GM21619 (cell line): ENCODE measurements at regions not wholly inside any gene's neighbourhood (a gene's known extent, or its start where the extent isn't known, plus 50 kb on each side); places are given as distances from the start of the nearest gene placed in this dataset.
A peak's percentile ranks its signal among the peaks of the same experiment; 100 is the strongest.
"Not testable (repeated sequence)": the region's sequence is repeated elsewhere in the genome, so short reads cannot be mapped to it uniquely, and the experiment has no call there.

Experiments used
- ATAC-seq: cut with Tn5 transposase; IDR thresholded peaks from one replicate; pipeline ENCODE4 v1.9.1; 2021; ENCODE audit not compliant: unreplicated experiment

DNA sequence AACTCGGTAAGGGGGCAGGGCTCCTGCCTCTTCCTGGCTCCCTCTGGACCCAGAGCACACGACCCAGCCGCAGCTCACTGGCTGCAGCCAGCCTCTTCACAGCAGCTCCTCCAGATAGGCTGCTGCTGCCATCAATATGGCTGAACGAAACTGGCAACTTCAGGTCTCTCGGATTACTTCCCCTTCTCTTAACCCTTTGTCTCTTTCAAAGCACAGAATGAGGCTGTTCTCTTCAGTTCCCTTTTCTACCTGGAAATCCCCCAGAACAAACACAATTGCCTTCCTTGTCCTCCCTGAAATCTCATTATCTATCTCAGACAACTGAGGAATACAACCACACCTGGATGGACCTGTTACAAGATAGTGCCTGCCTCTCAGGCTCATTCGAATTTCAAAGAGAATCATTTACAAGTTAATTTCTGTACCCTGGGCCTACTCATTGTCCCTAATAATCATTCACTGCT lies 193.4 kb upstream of the MBL2 start:
- ATAC-seq: peak; percentile 94

GRCh38 chr10:52965509-52965908 lies 192.9 kb upstream of the MBL2 start:
- no peak for ATAC-seq

DNA sequence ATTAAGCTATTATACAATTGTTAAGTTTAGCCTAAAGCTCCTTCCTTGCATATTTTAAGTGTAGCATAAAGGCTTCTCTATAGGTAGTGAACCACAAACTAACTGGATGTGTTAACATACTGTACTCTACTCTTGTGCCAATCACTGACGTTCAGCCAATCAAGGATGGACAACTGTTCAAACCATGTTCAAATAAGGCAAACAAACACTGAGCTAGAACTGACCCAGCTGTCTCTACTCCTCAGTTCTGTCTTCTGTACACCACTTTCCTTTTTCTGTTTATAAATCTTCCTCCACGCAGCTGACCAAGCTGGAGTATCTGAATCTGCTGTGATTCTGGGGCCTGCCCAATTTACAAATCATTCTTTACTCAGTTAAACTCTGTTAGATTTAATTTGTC lies 188.7 kb upstream of the MBL2 start:
- ATAC-seq: no peak

DNA sequence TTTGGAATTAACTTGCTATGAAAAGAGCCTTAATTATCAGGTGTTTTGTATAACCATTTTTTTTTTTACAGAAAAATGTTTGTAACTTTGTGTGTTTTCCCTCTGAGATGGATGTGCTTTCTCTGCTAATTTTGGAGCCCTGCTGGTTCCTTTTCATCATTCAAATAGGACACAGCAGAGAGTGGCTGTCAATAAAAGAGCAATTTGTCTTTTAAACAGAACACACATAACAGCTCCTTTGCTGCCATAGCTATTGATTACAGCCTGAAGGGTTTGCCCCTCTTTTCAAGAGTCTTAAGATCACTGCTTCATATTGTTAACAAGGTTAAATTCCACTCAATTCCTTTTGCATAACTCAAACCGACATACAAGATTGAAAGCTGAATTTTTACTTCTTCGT lies 187.2 kb upstream of the MBL2 start:
- ATAC-seq: no peak

GRCh38 chr10:52956861-52957260 lies 184.3 kb upstream of the MBL2 start:
- no peak for ATAC-seq

DNA sequence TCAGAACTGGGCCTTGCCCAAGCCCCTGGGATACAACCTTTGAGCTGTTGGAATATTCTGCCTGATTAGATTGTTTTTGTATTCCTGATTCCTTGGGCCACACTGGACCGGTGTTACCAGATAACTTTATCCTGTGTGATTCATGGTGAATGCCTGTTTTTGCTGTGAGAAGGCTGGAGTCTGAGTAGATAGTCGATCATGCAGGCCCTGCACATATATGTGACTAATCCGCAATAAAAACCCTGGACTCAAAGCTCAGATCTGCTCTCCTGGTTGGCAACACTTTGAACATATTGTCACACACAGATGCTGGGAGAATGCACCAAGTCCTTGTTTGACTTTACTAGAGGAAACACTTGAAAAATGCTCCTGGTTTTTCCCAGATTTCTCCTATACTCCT lies 183.9 kb upstream of the MBL2 start:
- no peak for ATAC-seq

- ATAC-seq: no peak
Measured at GRCh38 chr10:52955337-52955736, 182.8 kb upstream of the MBL2 start.

GRCh38 chr10:52954407-52954806 lies 181.8 kb upstream of the MBL2 start:
- no peak for ATAC-seq

DNA sequence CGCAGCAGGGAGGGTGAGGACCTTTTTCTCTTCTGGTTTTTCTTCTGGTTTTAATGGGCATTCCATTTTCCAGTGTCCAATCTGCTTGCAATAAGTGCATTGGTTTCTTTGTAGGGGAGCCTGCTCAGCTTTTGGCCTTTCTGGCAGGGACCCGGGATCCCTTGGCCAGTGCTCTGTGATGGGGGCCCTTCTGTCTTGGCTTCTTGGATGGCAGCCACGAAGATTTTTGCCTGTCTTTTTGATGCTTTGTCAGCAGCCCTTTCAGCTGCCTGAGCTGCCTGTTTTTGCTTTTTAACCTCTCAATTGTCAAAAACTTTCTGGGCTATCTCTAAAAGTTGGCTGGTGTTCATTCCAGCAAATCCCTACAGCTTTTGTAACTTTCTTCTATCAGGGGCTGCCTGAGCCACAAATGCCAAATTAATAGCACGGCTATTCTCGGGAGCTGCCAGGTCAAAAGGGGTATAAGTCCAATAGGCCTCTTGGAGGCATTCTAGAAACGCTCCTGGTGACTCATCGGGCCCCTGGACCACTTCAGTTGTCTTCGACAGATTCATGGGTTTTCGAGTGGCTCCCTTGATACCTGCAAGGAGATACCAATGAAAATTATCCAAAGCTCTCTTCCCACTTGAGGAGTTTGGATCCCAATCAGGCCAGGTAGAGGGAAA lies 179.9 kb upstream of the MBL2 start:
- no peak for ATAC-seq

GRCh38 chr10:52951824-52952223 lies 179.2 kb upstream of the MBL2 start:
- peak; percentile 61 for ATAC-seq

DNA sequence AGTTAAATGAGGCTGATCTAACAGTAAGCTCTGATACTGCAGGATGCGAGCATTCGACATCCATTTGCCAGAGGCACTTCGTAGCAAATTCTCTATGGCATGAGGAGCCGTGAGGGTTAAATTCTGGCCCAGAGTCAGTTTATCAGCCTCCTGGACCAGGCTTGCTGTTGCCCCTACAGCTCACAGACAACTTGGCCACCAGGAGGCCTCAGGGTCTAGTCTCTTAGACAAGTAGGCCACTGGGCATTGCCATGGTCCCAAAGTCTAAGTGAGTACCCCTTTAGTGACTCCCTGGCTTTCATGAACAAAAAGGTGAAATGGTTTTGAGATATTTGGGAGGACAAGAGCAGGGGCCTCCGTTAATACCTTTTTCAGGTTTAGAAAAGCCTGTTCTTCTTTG lies 178.0 kb upstream of the MBL2 start:
- ATAC-seq: no peak

- no peak for ATAC-seq
Measured at GRCh38 chr10:52949899-52950298, 177.3 kb upstream of the MBL2 start.

- ATAC-seq: no peak
Measured at GRCh38 chr10:52946486-52946885, 173.9 kb upstream of the MBL2 start.

GRCh38 chr10:52945521-52945920 lies 172.9 kb upstream of the MBL2 start:
- ATAC-seq: not testable (repeated sequence)

DNA sequence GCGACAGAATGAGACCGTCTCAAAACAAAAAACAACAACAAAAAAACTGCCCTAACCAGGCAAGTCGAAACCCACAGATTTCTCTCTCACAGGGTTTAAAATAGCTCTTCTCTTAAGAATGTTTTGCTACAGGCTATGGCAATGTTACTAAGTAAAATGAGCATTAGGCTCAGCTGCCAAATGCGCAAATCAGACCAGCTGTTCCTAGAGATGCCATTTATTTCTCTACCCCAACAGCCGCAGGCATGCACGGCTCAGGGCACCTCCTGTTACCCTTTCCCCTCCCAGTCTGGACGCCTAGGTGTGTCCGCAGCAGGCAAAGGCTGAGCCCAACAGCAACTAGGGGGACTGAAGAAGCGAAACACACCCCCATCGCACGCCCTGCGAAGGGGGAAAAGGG lies 168.3 kb upstream of the MBL2 start:
- ATAC-seq: no peak

GRCh38 chr10:52939894-52940293 lies 167.3 kb upstream of the MBL2 start:
- no peak for ATAC-seq

GRCh38 chr10:52933748-52934147 lies 161.2 kb upstream of the MBL2 start:
- ATAC-seq: no peak

GRCh38 chr10:52927678-52928077 lies 155.1 kb upstream of the MBL2 start:
- no peak for ATAC-seq

GRCh38 chr10:52923520-52923919 lies 150.9 kb upstream of the MBL2 start:
- no peak for ATAC-seq

DNA sequence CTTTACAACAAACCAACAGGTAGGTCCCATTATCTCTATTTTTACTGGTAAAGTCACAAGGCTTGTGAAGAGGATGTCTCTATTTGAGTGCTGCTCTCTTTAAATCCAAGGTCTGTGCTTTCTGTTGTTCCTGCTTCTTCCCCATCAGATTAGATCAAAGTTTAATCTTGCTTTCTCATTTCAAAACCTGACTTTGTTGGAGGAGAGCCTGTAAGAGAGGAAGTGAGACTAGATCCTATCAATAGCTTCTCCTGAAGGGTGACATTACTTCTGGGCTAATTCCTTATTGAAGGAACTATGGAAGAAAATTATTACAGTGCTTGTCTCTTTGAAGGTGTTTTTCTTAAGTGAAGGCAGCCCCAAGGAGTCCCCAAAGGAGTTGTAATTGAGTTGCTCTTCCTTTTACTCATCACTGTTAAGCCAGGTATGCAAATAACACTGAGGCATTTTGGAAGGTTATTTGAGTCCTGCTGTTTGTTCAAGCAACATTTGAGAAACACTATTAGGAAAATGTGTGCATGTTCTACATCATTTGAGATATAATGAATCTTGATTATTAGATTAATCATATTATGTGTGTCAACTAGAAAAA lies 146.2 kb upstream of the MBL2 start:
- ATAC-seq: no peak

- no peak for ATAC-seq
Measured at GRCh38 chr10:52915391-52915790, 142.8 kb upstream of the MBL2 start.

DNA sequence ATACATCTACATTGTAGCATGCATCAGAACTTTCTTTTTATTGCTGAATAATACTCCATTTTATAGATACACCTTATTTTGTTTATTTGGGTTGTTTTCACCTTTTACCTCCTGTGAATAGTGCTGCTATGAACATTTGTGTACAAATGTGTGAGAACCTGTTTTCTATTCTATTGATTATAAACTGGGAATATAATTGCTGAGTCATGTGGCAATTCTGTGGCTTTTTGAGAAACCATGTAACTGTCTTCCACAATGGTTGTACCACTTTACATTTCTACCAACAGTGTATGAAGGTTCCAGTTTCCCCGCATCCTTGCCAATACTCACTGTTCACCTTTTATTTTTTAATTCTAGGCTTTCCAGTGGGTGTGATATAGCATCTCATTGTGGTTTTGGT lies 138.6 kb upstream of the MBL2 start:
- ATAC-seq: no peak

DNA sequence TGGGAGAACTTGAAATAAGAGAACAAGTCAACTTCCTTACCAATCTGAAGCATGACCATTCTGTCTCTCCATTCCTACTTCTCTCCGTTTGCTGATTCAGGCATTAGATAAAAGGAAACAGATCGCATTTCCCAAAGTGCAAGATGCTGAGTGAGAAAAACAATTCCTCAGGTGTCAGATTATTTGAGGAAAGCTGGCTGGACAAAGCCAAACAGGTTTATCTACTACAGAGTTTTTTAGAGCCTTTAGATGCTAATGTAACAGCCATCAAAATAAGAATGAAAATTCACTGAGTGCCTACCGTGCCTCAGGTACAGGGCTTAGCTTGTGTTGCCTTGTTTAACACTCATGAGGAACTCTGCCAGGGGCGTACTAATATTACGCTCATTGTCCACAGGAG lies 135.9 kb upstream of the MBL2 start:
- ATAC-seq: no peak
